Activated CD8-positive, alpha-beta memory T cell treated with anti-CD3 and anti-CD28 coated beads, Interleukin-2, amount 50 U/mL, for 48 hours (primary cell): ENCODE measurements at regions not wholly inside any gene's neighbourhood (a gene's known extent, or its start where the extent isn't known, plus 50 kb on each side); places are given as distances from the start of the nearest gene placed in this dataset.

Experiments used
- DNase-seq: peaks from one replicate; pipeline ENCODE4 v3.0.0-alpha.2; 2020

DNA sequence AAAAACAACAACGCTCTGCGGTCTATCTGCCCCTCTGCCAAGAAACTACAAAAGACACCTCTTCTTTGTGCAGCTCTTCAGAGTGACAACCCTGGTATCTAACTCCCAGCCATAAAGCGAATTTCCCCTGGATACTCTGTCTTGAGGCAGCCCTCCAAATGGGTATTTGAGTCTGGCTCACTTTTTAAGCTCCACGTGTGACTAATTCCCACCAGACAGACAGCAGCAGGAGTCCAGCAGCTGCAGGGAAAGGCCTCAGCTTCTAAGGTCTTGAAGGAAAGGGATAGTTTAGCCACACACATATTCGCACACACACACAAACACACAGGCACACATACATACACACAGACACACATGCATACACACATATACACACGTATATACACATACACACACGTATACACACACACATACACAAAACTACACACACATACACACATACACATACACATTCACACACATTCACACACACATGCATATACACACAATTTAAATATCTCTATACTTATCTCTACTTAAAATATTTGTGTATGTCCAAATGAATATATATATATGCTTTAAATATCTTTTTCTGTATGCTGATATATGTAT lies 188.8 kb downstream of the TSHZ3 start:
- no peak for DNase-seq

DNA sequence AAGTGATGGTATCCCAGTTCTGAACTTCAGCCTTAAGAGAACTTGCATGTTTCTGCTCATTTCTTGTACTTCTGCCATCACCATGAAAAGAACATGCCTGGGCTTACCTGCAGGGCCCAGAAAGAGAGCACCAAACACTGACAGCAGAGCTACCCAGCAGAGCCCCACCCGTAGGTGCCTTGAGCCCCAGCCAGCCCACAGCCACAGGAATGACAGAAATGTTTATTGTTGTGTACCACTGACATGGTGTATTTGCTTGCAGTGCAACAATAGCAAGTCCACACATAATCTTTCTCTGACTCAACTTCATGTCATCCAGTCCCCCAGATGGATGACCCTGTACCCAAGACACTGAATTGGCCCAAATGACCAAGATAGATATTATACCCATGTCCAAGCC lies 195.2 kb downstream of the TSHZ3 start:
- DNase-seq = no peak

DNA sequence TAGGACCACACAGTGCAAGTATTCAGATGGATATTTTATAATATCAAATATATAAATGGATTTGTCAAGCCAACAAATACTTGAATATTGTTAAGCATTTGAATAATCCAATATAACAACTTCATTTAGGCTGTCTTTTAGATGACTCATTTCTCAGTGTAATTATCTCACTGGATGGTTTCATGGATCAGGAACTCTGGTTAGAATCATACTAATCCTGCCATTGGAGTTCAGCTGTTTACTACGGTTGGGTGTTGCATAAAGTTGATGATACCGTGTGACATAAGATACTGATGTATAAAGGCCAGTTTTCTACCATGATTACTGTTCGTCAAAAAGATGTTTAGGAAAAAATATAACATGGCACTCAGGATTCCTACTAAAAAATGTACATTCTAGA lies 196.3 kb downstream of the TSHZ3 start:
- no peak for DNase-seq

DNA sequence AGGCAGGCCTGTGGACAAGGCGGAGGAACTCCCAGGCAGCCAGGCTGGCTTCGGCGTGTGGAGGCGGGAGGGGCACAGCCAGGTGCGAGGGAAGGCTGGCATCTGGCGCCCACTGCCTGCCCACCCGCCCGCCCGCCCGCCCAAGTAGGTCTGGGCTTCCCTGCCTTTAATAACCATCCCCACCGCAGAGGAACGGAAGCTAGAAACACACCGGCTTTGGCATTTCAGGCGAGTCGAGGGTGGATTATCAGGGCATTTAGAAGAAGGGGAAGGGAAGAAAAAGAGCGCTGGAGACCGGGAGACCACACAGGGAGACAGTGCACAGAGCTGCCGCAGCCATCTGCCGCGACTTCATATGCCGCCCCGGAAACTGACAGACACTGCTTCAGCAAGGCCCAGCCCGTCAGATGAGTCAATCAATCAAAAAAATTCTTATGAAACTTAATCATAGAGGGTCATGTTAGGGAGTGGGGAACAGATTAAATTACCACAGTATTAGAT lies 199.7 kb downstream of the TSHZ3 start:
- DNase-seq = no peak

DNA sequence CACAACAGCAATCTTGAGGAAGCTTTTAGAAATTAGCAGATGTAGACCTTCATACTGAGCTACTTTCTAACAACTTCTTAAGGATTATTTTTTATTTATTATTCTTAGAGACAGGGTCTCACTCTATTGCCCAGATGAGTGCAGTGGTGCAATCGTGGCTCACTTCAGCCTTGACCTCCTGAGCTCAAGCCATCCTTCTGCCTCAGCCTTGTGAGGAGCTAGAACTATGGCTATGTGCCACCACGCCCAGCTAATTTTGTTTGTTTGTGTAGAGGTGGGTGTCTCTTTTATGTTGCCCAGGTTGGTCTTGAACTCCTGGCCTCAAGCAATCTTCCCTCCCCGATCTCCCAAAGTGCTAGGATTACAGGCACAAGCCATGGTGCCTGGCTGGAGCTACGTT lies 200.6 kb downstream of the TSHZ3 start:
- no peak for DNase-seq

DNA sequence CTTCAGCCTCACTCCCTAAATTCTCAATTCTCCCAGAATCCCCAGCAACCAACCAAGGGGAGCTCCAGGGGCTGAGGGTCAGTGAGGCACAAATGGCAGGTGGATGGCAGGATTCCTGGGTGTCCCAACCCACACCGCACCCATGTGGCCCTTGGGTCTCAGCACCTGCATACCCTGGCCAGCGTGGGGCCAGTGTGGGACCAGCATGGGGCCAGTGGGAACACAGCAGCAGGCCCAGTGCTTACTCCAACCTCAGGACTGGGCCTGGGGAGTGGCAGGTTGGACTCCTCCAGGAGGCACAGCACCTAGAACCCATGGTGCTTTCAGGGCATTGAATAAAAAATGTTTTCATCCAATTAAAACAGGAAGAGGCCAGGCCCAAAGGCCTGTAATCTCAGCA lies 202.0 kb downstream of the TSHZ3 start:
- no peak for DNase-seq

DNA sequence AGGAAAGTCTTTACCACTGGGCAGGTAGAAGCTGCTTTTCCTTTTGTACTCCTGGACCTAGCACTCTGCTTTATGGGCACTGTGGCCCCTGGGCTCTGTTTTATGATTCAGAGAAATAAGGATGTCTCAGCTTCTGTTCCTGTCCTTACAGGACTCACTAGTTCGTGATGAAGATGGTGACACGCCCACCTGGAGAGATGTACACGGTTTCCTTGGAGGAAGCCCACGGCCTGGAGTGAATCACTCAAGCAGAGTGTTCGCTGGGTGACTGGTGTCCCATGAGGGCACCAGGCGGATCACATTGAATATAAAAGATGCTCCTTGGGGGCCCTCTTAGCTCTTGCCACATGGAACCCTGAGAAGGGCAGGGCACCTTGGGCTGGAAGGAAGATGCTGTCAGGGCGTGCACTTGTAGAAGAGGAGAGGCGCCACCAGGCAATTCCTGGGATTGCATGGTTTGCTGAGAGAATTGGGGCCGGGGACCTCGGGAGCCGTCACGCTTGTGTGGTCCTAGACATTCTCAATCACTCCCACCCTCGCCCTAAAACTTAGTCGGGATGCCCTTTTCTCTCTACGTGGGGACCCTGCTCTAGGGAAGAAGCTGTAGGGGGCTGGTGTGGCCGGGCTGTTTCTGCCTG lies 202.6 kb downstream of the TSHZ3 start:
- DNase-seq = no peak

DNA sequence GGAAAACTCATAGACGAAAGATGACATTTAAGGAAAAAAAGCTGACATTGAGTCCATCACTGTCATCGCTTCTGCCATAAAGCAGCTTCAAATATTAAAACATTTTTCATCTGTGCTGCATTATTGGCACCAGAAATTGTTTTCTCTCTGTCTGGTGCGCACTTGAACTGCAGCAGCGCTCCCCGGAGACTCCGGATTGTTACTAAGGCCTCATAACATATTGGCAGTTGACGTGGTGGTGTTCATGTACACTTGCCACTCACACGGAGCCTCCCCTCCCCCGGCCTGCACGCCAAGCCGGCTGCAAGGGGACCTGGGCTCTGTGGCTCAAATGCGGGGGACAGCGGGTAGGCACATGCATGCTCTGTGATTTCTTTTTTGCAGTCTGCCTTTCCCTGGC lies 203.2 kb downstream of the TSHZ3 start:
- DNase-seq = no peak

DNA sequence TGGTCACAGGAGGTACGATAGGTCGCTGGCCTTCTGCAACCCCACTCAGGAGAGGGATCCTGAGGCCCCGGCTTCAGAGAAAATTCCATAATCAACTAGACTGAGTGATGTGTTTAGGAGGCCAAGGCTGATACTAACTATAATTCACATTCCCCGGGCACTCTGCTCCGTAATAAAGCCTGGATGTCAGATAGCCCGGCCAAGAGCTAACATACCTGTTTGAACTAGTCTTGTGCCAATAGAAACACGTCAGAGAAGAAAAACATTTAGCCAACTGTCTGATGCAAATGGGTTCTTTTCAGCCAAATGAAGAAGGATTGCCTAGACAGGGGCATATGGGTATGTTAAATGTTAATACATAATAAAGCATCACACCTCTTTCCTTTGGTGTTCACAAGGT lies 204.2 kb downstream of the TSHZ3 start:
- DNase-seq = no peak

DNA sequence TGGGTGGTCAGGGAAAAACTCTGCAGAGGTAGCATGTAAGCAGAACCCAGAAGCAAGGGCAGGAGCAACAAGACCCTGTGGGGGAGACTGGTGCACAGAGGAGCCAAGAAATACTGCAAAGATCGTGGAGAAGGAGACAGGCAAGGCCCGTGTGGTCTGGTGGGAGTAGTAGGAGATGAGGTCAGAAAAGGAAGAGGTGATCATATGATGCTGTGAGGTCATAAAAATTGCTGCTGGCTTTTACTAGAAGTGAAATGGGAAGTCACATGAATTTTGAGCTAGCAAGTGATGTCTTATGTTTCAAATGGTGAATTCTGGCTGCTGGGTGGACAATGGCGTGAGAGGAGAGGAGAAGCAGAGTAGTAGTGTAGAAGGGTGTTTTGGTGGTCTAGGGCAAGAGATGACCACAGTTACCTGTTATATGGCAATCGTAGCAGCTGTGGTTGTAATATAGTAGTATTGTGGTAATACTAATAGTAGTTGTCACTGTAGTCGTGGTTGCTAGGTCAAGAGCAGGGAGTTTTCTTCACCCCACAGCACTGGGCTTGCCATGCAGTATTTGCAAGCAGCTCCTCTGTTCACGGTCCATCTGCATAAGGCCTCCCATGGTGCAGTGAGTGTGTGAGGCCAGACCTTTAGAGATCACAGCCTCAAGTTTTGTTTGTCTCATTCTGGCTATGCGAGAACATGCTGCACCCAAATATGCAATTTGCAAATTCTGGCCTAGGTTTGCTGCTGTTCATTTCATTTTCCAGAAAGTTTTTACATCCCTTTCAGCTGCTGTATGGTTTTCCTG lies 205.0 kb downstream of the TSHZ3 start:
- no peak for DNase-seq

DNA sequence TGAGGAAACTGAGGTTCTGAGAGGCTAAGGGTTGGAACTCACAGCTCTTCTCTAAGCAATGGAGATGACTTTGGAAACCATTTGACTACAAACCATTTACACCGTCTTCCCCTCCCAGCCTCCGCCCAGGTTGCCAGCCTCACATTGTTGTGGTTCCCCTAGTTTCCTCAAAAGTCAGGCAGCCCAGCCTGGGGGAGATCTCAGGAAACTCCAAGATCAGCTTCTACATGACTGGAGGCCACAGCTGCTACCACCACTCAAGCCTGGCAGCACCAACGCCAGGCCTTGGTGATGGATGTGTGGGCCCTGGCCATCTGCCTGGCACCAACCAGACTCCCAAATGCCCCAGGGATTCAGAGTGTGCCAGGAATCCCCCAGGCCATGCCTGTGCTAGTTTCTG lies 207.9 kb downstream of the TSHZ3 start:
- no peak for DNase-seq

DNA sequence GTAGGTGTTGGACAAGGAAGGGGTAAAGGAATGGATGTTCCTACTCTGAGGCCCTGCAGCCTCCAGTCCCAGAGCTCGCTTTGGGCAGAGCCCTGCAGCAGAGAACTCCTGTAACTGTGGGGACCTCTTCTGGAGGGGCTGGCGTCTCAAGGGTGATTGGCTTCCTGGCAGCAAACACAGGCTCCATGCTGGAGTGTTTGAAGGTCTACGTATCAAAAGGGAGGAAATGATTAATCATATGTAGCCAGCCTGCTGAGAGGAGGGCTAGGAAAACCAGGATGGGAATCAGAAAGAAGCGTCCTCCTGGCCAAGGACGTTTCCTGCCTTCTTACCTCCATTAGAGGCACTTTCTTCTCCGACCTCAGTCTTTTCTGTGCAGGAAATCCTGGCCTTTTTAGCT lies 208.5 kb downstream of the TSHZ3 start:
- no peak for DNase-seq

DNA sequence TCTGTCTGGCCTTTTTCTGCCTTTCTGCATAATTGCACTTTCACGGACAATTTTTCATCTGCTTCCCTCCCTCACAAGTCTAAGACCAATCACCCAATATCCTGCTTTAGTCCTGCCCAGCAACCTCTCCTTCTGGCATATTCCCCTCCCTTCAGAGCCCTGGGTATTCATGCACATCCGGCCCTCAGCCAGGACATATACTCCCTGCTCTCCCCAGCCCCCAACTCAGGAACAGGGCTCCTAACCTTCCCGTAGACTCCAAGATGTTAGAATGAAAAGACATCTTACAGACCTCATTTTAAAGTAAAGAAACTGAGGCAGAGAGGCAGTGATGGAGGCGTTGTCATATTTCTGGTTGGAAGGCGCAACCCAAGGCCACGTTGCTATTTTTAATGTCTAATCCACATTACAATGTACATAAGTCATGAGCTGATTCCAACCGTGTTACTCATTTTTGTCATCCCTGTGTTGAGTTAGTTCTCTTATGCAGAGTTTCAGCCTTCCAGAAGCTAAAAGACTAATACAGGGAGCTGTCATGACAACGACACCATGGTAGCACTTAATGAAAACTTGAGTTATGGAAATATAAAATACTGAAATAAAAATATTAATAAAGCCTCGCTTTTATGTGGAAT lies 209.2 kb downstream of the TSHZ3 start:
- DNase-seq = no peak

DNA sequence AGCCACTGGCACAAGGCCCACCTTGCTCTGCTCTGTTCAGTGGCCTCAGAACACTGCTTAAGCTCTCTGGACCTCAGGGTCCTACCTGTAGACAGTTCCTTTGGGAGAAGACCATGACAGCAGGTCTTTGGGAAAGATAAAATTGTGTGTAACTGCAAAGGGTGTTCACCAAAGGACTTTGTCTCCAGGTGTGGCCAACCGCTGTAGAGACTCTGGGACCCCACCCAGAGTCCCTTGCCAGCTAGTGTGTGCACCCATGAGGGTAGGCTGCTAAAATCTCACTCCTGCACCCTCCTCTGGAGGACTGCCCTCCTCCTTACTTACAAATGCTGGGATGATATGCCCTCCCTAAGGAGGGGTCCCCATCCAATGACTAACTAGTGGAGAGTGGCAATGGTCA lies 211.2 kb downstream of the TSHZ3 start:
- no peak for DNase-seq

DNA sequence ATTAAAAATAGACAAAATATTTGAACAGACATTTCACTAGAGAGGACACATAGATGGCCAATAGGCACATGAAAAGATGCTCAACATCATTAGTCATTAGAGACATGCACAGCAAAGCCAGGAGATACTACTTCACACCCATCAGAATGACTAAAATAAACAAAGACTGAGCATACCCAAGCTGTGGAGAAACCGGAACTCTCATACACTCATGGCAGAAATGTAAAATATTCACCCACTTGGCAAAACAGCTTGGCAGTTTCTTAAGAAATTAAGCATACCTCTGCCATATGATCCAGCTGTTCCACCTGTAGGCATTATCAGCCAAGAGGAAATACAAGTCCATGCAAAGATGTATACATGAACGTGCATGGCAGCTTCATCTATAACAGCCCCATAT lies 213.4 kb downstream of the TSHZ3 start:
- DNase-seq = no peak

DNA sequence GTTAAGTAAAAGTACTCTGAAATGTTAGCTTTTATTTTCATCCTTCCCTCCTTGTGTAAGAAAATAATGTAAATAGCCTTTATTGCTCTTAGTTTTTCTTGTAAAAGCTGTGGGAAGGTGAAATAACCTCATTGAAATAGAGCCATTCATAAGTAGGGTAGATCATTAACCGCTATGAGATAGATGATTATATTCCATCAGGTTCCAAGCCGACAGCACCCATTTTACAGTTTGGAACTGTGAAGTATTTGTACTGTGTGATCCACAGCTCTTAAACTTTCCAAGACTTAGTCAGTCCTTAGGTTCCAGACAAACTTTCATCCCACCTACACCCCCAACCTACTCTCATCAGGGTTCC lies 216.5 kb downstream of the TSHZ3 start:
- no peak for DNase-seq

DNA sequence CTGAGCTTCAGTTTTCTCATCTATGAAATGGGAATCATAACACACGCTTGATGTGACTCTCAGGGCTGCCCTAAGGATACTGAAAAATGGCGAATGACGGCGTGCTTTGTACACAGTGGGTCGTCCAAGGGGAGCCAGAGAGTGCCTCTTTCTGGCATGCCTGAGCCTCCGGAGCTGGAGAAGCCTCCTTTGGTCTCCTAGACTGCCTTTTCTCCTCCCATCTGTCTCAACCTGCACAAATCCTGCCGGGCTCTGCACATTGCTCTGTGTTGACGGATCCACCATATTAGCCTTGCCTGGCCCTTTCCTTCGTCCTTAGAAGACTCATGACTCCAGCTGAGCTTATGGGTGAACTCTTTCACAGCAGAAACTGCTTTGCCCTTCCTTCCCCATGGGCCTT lies 220.9 kb downstream of the TSHZ3 start:
- DNase-seq = no peak

DNA sequence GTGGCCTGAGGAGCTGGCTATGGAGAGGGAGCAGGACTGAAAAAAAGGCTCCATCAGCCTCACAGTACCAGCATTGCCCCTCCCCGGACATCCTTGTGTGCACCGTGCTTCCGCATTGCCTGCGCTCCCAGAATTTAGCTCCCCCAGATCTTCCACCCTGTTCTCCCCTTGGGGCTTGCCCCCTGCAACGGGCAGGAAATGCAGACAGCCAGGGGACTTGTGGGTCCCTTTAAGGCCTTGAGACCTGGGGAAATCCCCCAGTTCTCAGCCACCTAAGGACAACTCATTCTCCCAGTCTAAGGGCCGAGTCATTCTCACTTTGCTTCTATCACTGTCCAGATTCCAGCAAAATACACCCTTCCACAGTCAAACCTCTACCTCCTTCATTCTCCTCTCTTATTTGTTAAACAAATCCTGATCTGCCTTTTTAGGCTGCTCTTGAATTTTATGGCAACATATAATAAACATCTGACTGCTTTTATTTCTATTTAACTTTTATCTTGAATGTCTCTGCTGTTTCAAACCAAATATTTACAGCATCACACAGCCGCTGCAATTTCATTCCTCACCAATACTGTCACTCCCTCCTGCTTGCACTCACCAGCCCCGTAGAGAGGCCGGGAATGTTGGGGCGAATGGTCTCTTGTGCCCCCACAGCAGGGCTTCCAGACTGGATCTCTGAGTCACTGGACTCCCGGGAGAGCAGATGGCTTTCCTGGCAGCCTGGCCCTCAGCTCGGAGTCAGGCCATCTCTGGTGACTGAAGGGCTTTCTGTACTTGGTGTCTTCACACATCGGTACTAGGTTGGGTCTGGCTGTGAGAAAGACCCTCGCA lies 221.9 kb downstream of the TSHZ3 start:
- no peak for DNase-seq

DNA sequence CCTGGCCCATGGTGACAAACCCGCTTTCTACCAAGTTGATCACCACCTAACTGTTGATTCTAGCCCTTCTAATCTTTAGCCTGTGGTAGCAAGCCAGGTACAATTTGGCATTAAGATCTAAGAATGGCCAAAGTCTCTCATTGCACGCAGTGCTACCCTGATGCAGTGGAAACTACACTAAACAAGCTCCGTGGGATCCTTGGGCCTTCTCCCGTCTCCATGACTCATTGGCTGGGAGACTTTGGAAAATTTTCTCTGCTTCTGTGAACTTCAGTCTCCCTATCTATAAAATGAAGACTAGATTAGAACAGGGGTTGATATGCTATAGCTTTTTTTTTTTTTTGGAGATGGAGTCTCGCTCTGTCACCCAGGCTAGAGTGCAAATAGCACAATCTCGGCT lies 223.0 kb downstream of the TSHZ3 start:
- DNase-seq = no peak

DNA sequence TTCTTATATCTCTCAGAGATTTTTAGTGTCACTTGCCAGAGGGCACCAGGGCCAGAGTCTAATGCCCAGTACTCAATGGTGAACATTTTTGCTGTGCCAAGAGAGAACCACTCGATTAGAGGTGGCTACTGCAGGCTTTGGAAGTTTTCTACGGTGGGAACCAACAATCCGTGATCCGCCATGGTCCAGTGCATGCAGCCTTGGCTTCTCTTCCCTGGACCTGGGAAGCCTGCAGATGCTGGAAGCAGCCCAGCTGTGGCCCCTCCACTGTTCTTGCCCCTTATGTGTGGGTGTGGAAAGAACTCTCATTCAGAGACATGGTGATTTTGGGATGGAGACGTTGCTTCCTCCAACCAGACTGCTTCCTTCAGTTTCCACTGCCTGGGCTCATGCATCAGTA lies 224.2 kb downstream of the TSHZ3 start:
- no peak for DNase-seq

DNA sequence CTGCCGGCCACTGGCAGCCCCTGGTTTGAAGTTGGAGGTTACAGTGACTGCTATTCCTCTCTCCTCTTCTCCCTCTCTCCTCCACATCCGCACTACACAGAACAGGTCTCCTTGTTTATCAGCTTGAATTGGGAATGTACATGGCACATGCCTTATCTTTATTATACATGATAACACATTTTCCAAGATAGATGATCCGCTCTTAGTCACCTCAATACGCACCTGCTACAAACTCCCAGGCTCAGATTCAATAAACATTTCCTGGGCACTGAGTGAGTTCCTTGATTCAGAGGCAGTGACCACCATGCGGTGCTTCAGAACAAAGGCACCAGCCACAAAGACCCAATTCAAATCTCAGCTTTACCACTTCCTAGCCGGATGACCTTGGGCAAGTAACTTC lies 227.7 kb downstream of the TSHZ3 start:
- DNase-seq = no peak

DNA sequence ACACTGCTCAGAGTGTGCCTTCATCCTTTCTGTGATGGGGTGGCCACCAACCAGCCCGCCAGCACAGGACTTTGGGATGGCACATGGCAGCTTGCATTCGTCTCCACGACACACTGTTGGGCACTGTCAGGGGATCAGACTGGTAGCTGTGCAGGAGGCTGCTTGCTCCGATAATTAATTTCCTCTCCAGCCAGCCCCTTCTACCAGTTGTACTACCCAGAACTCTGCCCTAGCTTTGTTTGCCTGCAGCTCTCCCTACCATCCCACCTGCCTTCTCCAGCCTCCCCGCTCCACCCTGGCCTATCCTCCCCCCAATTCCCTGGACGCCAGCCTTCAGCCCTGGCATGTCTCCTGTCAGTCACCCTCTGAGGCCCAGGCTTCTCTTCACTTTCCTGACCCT lies 228.3 kb downstream of the TSHZ3 start:
- no peak for DNase-seq
